Limb (tissue), 2 donors: ENCODE measurements at regions not wholly inside any gene's neighbourhood (a gene's known extent, or its start where the extent isn't known, plus 50 kb on each side); places are given as distances from the start of the nearest gene placed in this dataset.
A peak's percentile ranks its signal among the peaks of the same experiment; 100 is the strongest.

Source experiments
- DNase-seq, 2 donors: peaks; one replicate each; pipeline ENCODE4 v3.0.0-alpha.2; 2016; ENCODE audit errors: extremely low spot score in 2 of 2

DNA sequence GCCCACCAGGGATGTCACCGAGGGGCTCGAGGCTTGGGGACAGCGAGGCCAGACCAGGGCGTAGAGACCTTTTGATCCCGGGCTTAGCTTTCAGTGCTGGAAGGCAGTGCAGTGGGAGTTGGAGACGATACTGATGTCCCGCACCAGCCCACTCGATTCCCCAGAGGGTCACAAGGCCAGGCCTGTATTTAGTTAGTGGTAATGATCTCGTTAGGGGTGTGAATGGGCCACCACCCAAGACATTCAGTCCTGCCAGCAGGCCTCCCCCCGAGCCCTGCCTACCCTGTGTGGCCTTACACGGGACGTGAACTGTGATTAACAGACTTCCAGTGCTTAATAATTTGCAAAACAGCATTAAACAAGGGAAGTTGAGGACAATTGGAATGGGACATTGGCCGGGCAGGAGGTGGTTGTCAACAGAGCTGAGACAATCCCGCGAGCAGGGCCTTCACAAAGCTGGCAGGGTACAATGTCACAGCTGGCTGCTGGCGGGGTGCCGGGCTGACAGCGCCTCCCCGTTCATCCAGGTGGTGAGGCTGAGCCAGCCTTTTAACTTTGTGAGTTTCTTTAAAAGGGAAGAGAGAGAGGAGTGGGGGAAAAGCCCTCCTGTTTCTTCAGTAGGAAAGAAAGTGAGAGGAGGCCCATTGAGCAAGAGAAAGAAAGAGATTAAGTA lies 175.3 kb upstream of the RALGAPA2 start:
- DNase-seq, result no peak

DNA sequence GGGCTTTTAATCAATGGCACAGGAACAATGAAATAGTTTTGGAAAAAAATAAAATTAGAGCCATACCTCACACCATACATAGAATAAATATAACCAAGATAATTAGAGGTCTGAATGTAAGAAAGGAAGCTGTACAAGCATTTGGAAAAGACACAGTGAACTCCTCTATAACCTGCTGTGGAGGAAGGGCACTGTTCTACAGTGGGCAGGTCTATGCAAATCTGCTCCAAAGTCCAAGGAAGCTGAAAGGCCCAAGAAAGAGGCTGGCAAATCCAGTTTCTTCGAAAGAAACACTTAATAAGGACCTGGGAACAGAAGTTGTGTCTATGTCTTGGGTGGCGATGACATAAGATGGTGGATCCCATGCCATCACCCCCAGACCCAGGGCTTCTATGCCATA lies 169.4 kb upstream of the RALGAPA2 start:
- DNase-seq, result no peak

DNA sequence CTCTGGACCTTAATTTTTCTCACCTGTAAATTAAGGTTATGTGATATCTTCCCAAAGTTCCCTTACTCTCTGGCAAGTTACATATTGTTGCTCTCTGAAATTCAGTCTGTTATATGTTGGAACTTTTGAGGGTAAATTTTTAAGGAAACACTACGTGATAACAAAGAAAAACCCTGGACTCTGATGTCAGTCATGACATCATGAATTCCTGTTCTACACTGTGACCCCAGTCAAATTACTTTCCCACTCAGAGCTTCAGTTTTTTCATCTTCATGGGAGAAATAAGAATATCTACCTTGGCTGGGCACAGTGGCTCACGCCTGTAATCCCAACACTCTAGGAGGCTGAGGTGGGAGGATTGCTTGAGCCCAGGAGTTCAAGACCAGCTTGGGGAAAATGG lies 164.6 kb upstream of the RALGAPA2 start:
- no peak for DNase-seq

DNA sequence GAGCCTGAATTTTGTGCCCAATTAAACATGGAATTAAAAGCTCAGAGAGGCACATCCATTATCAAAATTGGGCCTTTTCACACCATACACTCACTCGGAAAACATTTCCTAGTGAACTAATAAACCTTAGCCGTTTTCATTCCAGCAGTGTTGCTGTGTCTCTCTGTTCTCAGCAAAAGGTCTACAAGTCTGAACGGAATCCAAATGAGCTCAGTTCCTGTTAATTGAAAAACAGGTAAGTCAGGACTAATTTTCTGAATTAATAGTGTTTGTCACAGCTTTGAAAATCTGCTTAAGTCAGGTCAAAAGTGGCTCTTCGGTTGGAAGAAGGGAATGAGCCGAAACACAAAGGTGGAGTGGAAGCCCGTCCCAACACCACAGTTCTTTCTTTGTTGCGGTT lies 163.3 kb upstream of the RALGAPA2 start:
- no peak for DNase-seq

DNA sequence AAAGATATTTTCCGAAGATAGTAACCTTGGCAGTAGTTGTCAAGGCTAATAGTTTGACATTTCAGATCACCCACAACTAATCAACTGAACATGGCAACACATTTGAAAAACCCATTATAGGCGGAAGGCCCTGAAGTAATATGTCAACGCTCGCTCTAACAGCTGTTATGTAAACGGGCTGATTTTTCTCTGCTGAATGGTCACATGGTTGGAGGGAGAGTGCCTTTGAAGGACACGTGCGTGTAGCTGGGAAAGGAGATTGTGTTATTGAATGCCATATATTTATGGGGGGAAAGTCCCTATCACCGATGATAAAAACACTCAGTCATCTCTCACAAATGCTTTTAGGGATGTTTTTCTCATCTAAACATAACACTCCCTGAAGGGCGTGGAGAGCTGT lies 160.0 kb upstream of the RALGAPA2 start:
- DNase-seq, result no peak

DNA sequence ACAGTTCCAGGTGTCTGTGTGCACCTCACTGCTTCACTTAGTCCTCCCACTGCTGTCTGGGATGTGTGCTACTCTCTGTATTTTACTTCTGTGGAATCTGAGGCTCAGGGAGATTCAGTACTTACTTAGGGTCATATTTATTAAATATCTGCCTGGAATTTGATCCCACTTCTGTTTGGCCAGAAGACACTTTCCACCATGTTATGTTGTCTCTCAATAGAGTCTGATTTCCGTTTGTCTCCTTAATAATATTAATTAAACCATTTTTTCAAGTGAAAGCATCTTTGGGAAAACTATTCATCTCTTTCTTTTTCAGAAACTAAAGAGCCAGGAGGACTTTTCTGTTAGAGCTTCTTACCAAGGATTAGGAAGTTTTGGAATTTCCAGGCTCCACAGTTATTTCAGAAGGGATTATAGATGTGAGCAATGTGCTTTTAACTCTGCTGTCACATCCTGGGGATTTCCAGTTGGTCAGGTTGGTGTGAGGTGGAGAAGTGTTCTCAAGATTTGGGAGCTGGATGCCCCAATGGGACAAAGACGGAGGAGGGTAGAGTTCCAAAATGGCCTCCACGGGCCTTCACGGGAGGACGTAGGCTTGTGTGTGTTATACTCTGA lies 156.8 kb upstream of the RALGAPA2 start:
- no peak for DNase-seq

DNA sequence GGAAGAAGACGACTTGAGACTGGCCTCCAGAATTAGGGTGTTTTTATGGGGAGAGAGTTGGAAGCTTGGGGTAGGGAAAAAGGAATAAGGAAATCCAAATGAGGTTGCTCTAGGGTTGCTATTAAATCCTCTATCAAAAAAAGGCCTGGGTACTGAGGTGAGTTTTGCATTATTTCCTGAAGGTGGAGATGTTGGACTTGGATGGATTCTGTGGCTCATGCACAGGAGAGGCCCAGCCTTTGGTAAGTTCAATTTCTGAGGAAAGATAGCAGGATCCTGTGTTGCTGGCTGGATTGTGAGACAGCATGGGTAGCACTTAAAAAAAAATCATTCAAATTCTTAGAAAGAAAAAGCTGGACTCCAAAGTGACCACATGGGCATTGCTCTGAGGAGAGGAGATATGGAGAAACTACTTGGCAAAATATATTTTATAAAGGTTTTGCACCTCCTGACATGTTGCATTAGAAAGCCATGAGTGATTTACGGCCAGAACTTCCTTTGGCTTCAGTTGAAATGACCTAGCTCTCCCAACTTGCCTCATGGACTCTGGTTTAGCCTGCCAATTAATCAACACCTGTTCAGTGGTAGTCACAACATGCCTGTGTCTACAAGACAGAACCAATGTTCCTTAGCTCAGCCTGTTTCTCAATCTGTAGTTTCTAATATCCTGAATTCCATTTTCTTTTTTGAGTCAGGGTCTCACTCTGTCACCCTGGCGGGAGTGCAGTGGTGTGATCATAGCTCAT lies 152.1 kb upstream of the RALGAPA2 start:
- DNase-seq, result peak in 1 of 2 donors; percentile 43

DNA sequence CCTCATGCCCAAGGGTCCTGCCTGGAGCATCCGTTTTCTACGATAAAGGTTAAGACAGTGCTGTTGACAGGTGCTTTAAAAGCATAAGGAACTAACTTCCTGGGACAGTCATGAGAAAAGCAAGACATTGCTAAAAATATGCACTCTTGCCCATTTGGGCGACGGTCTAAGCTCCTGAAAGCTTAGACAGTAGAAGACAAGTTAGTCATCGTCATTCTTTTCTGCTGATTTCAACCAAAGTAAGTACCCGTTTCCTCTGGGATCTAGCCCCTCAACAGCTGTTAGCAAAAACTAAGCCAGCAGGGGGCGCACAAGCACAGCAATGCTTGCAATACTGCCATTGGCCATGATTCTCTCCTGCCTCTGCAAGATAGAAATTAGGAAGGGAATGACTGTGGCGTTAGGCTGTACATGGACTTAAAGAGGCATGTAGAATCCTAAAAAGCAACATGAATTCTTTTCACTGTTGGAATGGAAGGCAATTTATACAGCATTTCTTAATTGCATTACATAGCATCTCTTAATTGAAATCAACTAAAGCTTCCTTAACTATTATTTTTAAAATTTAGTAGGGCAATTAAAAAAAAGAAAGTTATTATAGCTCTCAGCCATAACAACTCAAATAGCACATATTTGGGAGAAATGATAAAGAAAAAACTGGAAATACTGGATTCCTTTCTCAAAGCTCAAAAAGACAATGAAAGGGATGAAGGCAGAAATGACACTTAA lies 147.8 kb upstream of the RALGAPA2 start:
- DNase-seq, result peak; percentile 82 to 91

DNA sequence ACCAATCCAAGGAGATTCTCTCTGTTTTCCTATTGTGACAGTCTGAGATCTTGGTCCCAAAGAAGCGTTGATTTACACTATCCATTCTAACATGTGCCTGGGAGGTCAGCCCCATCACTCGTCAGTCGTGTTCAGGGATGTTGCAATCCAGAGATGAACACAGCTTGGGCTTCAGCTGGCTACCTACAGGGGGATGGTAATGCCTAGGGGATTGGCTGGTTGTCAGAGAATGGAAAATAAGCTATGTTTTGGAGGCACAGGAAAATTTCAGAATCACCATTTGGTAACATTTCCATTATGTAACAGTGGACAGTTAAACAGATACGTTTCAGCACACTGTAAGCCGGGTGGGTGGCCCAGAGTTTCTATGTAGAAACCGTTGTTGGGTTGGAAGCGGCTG lies 147.1 kb upstream of the RALGAPA2 start:
- DNase-seq, result no peak

DNA sequence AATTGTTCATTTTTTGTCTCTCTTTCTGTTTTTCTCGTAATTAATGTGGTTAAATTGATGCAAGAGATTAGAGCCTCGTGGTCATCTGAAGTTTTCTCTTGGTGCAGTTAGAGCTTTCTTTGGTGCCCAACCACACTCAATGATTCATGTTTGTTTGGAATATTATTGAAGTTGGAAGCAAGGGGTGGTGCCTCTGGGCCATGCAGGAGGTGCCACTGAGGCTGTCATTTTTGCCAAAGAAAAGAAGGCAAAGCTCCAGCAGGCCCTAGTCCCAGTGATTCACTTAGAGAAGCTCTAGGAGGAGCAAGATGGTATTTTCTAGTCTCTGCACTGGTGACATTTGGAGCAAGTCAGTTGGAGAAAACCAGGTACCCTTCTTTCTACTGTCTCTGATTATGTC lies 144.5 kb upstream of the RALGAPA2 start:
- no peak for DNase-seq

DNA sequence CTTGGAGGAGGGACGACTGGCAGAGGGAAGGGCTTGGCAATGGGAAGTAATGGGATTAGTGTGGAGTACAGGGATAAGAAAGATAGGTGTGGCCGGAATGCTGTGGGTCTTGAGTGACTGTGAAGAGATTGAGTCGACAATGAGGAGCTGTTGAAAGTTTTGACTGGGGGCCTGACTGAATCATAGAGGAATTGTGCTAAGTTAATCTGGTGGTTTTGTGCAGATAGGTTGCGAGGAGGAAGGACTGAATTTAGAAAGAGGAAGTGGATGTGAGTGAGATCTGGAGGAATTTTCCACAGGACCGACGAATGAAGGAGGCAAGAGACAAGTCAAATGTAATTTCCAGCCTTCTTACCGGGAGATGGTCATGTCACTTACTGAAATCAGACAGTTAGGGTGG lies 143.9 kb upstream of the RALGAPA2 start:
- DNase-seq, result no peak

DNA sequence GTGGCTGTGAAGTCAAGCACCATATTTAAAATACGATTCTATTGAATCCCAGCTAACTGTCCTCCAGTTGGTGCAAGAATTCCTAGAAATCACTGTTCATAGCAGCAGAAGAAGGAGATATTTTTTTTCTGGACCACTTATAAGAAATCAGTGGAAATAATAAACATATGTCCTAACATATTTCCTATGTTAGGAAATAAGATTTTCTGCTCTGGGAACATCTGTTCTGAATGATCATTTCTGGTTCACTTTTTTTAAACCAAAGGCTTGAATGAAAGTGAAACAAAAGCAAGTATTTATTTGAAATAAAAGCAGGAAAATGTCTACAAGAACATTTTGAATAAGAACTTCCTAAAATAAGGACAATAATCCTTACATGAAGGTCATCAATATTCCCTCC lies 138.9 kb upstream of the RALGAPA2 start:
- DNase-seq, result no peak

DNA sequence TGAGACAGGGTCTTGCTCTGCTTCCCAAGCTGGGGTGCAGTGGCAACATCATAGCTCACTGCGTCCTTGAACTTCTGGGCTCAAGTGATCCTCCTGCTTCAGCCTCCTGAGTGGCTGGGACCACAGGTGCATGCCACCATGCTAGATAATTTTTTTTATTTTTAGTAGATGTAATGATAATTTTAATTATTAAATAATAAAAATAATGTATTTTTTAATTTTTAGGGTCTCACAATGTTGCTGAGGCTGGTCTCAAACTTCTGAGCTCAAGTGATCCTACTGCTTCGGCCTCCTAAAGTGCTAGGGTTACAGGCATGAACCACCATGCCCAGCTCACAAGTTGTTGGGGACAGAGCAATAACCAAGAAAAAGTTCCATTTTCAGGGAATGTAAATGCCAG lies 138.0 kb upstream of the RALGAPA2 start:
- DNase-seq, result no peak

DNA sequence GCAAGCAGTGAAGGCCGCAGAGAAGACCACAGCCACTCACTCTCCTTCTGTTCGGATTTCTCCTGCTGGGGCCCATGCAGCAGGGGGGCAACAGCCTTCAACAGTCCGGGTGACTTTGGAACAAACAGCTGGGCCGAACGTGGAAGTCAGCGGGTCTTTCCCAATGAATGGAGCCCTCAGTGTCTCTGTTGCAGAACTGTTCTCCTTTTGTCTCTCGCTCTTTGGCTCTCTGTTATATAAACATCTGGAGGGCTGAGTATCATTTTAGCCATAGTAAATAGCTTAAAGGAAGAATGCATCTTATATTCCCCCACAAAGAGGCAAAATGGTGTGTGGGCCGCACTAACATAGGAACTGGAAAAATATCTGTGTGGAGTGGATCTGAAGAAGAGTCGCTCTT lies 136.7 kb upstream of the RALGAPA2 start:
- DNase-seq, result no peak

DNA sequence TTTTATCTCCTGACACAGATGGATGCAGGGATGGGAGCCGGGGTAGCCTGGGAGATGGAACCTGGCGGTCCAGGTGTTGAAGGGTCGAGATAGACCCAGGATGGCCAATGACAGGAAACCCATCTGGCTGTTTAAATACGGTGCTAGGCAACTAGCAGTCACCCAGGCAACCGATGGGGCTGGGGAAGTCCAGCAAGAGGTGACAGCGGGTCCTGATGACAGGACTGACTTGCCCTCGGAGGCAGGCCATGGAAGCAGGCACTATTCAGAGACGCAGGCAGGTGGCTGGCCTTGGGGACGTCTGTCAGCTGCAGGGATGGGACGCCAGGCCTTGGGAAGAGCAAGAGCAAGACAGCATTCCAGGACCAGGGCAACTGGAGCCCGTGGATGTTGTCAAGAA lies 135.4 kb upstream of the RALGAPA2 start:
- DNase-seq, result no peak

DNA sequence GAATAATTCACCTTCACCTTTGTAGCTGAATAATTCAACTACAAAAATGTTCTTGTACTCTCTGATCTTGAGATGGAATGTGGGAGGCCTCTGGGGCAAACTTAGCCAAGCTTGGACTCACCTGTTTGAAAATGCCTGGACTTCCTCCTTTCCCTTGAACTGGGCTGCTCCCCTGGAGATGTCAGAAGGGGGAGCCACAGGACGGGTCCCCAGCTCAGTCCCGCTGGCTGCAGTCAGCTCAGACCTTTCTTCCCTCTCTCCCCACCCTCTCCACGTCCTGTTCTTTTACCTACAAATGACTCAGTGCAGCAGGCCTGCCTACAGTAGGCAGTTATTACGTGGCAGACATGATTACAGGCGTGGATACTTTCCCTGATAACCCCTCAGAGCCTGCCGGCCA lies 131.5 kb upstream of the RALGAPA2 start:
- DNase-seq, result no peak

DNA sequence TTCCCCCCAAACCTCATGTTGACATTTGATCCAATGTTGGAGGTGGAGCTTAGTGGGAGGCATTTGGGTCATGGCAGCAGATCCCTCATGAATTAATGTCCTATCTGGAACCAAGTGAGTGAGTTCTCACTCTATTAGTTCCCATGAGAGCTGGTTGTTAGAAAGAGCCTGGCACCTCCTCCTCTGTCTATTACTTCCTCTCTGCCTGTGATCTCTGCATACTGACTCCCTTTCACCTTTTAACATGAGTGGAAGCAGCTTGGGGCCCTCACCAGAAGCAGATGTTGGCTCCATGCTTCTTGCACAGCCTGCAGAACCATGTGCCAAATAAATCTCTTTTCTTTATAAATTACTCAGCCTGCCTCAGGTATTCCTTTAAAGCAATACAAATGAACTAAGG lies 127.3 kb upstream of the RALGAPA2 start:
- DNase-seq, result no peak

DNA sequence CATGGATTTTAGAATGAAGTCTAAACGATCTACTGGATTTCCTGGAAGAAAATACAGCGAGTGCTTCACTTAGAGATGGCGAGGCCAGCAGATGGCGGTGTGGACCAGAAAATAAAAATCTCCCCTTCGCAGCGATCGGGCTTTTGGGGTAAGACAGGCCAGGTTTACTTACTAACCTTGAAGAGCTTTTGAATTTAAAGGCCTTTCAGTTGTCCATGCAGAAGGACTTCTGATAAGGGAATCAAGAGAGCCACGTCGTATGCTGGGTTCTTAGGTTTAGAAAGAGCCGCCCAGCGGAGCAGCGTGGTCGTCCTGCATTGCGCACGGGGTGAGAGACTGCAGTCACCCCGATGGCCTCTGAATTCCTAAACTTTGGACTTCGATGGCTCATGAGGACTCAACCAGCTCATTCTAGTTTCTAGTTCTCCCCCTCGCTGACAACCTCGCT lies 125.2 kb upstream of the RALGAPA2 start:
- peak; percentile 73 to 79 for DNase-seq

DNA sequence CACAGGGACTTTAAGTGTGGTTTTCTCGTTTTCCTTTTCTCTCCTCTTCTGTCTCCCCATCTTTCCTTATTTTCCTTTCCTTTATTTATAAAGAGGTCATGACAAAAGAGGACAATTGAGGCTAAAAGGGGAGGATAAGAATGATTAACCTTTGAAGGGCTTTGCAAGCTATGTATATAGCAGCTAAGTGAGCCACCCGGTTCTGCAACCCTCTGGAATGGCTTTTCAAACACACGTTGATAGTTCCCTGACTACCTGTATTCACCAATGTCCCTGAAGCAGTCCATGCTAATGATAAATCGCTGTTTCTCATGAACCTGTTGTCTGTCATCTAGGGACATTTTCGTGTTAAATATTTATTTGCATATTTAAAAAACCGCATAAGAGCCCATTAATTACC lies 124.4 kb upstream of the RALGAPA2 start:
- no peak for DNase-seq

DNA sequence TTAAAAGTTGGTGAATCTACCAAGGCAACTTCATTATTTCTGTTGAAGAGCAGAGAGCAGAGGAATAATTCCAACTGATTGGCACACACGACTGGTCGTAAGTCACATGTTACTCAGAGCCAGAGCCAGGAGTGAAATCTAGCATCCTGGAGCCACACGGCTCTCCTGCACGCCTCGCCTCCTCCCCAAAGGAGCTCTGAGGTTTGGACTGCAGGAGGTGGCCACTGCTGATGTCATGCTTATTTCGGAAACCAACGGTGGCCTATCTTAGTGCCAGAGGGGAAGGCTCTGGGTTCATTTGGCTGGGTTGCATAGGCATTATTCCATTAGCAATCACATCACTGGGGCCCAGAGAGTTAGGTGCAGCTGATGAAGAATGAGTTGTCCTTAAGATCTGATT lies 123.5 kb upstream of the RALGAPA2 start:
- no peak for DNase-seq

DNA sequence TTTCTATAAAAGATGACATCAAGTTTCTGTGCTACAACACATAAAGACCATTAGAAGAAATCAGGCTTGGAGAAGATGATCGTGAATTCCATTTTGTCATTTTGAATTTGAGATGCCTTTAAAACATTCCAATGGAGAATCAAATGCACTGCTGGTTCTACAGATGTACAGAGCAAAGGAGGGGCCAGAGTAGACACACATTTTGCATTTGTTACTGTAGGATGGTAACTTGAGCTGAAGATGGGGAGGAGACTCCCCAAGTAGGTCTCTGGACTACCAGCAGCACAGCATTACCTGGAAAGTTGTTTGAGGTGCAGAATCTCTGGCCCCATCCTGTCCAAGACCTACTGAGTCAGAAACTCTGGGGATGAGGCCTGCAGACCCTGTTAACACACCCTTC lies 121.6 kb upstream of the RALGAPA2 start:
- no peak for DNase-seq

DNA sequence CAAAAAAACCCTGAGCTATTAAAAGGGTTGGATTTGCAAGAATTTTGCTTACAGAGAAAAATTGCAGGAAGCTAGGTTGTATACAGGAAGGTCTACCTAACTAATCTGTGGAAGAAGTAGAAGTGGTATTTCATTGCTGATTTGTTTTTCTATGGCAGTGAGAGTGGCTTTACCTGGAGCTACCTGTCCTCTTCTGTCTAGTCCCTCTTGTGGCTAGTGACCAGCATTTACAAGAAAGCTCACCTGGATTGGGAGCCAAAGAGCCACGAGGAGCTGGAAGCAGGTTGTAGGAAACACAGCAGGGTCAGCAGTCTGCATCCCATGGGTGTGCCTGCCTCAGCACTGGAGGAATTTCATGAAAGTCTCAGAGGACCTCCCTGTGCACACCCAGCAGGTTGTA lies 120.3 kb upstream of the RALGAPA2 start:
- DNase-seq, result no peak
